ENCODE measurements at regions not wholly inside any gene's neighbourhood (a gene's known extent, or its start where the extent isn't known, plus 50 kb on each side); places are given as distances from the start of the nearest gene placed in this dataset.

- TF ChIP-seq, protein P1, sequence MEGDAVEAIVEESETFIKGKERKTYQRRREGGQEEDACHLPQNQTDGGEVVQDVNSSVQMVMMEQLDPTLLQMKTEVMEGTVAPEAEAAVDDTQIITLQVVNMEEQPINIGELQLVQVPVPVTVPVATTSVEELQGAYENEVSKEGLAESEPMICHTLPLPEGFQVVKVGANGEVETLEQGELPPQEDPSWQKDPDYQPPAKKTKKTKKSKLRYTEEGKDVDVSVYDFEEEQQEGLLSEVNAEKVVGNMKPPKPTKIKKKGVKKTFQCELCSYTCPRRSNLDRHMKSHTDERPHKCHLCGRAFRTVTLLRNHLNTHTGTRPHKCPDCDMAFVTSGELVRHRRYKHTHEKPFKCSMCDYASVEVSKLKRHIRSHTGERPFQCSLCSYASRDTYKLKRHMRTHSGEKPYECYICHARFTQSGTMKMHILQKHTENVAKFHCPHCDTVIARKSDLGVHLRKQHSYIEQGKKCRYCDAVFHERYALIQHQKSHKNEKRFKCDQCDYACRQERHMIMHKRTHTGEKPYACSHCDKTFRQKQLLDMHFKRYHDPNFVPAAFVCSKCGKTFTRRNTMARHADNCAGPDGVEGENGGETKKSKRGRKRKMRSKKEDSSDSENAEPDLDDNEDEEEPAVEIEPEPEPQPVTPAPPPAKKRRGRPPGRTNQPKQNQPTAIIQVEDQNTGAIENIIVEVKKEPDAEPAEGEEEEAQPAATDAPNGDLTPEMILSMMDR (conservative IDR thresholded peaks at IDR 0.05), result no peak
- TF ChIP-seq EZH2 (IDR thresholded peaks at IDR 0.05; ENCODE audit: low read depth), result no peak
Observed at GRCh38 chr12:69149270-69149669, 90.1 kb upstream of the CPSF6 start.

Measured in PC-9 (cell line).